GM10248 (cell line): ENCODE measurements at regions not wholly inside any gene's neighbourhood (a gene's known extent, or its start where the extent isn't known, plus 50 kb on each side); places are given as distances from the start of the nearest gene placed in this dataset.

Experiments used
- CTCF ChIA-PET: fragments of 300-600 bp; sonication (Branson Sonifier 250); formaldehyde crosslinking; extraction: SDS; loops from one replicate; lab custom pipeline; 2021; ENCODE audit warnings: antibody characterized with exemption; lab: Yijun Ruan, JAX
- POLR2A ChIA-PET: fragments of 350-650 bp; sonication (Branson Sonifier 250); formaldehyde crosslinking; extraction: SDS; loops from one replicate; lab custom pipeline; 2020; ENCODE audit warnings: antibody characterized with exemption; lab: Yijun Ruan, JAX
- DNase-seq: peaks from one replicate; pipeline ENCODE4 v3.0.0; 2012; ENCODE audit errors: extremely low spot score
- TF ChIP-seq, protein P1 (sequence below): IDR thresholded peaks from 2 replicates; pipeline ENCODE4 v1.5.1; 2012; ENCODE audit warnings: mild to moderate bottlenecking, low read depth; ENCODE audit errors: extremely low read depth, missing control alignments, control extremely low read depth

DNA sequence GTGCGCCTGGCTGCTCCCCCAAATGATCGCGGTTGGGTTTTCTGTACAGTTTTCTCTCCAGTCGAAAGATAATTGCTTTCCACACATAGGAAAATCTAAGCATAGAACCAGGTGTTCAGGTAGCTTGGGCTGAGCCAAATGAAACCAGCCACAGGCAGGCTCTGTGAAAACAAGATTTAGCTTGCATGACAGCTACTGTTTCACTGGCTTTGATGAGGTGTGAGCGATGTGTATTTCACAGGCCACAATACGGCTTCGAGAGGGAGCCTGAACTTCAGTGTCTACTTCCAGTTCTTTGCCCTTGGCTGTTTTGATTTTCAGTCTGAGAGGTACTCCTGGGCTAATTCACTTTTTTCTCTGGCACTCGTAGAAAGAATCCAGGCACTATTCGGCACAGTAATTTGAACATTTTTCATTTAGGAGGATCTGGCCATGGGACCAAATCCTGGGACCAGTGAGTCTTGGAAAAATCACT lies 110.5 kb downstream of the JCAD start:
- CTCF ChIA-PET: no interaction called here
- no peak for DNase-seq
- TF ChIP-seq, protein P1, sequence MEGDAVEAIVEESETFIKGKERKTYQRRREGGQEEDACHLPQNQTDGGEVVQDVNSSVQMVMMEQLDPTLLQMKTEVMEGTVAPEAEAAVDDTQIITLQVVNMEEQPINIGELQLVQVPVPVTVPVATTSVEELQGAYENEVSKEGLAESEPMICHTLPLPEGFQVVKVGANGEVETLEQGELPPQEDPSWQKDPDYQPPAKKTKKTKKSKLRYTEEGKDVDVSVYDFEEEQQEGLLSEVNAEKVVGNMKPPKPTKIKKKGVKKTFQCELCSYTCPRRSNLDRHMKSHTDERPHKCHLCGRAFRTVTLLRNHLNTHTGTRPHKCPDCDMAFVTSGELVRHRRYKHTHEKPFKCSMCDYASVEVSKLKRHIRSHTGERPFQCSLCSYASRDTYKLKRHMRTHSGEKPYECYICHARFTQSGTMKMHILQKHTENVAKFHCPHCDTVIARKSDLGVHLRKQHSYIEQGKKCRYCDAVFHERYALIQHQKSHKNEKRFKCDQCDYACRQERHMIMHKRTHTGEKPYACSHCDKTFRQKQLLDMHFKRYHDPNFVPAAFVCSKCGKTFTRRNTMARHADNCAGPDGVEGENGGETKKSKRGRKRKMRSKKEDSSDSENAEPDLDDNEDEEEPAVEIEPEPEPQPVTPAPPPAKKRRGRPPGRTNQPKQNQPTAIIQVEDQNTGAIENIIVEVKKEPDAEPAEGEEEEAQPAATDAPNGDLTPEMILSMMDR: no peak
- POLR2A ChIA-PET: no interaction called here

DNA sequence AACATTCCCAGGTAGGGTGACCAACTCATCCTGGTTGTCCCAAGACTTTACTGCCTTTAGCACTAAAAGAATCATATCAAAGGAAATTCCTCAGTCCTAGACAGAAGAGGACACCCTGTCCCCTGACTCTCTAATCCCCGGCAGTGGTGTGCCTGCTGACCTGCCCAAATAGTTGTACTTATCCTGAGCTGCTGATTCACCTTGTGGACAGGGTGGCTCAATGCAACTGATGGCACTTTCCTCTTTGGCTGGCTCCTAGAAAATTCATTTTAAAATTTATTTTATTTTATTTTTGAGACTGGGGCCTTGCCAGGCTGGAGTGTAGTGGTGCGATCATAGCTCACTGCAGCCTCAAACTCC lies 111.7 kb downstream of the JCAD start:
- TF ChIP-seq, protein P1: no peak

DNA sequence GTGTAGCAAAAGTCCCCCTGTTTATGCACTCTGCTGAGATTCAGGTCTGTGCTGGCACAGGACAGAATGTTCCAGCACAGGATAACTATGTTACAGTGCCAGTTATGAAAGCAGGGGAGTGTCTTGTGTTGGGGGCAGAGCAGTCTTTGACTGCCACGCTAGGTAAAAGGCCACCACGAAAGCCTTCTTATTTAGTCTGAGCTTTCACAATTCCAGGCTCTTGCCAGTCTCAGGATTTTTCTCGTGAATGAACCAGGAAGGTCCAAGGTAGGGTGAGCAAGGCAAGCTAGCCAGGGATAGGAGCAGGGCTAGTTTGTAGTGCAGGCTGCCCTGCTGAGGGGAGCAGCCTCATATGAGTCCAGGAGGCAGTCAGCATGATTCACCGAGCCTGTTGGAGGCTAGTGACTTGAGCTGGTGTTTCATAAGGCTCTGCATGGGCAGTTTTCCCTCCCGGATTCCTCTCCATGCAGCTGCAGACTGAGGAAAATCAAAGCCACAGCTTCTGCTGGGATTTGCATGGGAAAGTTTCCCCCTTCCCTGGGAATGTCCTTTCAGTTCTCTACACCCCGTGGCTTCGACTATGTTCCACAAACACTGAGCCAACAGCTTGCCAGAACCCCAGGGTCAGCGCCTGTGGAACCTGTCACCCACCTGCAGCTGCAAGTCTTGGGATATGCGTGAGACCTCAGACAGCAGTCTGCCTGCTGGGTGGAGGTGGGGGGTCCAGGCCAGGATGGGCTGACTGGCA lies 112.3 kb downstream of the JCAD start:
- no peak for DNase-seq
- POLR2A ChIA-PET: no interaction called here
- CTCF ChIA-PET: no interaction called here
- TF ChIP-seq, protein P1: no peak

More for the DNA sequence above, 111.7 kb downstream of the JCAD start:
- no peak for DNase-seq
- POLR2A ChIA-PET: no interaction called here
- CTCF ChIA-PET: no interaction called here

DNA sequence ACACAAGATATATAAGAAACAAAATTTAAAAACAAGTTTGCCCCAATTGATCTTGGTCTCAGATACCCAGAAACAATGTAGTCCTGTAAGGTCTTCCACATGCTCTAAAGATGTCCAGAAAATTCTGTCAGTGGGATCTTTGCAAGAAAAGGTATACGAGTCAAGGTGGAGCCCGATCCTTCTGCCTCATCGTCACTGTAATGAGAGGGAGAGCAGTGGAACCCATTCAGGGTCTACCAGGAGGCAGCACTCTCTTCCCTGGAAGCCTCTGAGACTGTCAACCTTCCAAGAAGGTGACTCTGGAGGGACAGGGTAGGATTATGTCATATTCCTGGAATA lies 112.8 kb downstream of the JCAD start:
- CTCF ChIA-PET: no interaction called here
- TF ChIP-seq, protein P1: no peak
- POLR2A ChIA-PET: no interaction called here
- DNase-seq: no peak

DNA sequence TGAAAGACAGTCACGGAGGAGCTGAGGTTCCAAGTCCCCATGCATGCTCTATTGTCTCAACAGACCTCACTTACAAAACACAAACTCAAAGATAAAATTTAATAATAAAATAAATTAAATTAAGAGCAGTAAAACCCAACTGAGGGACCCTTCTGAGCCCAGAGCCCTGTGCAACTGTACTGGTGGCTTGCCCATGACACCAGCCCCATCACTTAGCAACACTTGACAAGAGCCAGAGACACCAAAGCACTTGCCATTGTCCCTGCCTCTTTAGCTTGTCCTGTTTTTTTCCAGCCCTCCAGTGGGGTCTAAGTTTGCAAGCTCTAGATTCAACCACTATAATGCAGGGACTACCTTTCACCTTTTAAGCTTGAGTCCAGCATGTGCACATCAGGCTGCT lies 117.9 kb downstream of the JCAD start:
- ChIA-PET CTCF (no interaction called here), POLR2A (no interaction called here)
- DNase-seq: no peak
- TF ChIP-seq, protein P1: no peak

DNA sequence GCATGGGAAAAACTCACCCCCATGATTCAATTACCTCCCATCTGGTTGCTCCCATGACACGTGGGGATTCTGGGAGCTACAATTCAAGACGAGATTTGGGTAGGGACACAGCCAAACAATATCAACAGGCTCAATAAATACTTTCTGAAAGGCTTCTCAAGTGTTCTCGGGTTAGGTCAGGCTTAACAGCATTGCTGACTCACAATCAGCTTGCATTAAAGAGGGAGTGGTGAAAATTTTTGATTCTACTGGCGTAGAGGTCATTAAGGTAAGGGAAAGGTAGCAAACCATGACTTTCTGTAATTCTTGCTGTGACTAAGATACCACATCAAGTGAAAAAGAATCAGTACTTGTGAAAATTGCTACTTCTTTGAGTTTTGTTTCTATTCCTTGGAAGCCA lies 126.4 kb downstream of the JCAD start:
- ChIA-PET CTCF (no interaction called here), POLR2A (no interaction called here)
- TF ChIP-seq, protein P1: no peak
- DNase-seq: no peak
